Lower leg skin (tissue), 3 donors: ENCODE measurements at regions not wholly inside any gene's neighbourhood (a gene's known extent, or its start where the extent isn't known, plus 50 kb on each side); places are given as distances from the start of the nearest gene placed in this dataset.
"Not testable (repeated sequence)": the region's sequence is repeated elsewhere in the genome, so short reads cannot be mapped to it uniquely, and the experiment has no call there.

Experiments
- POLR2A ChIP-seq, 2 donors: fragments of 450-650 bp; IDR thresholded peaks; one replicate each; pipeline ENCODE4 v1.6.1; 2016 to 2017; ENCODE audit warnings: antibody characterized with exemption in 2 of 2, mild to moderate bottlenecking in 1 of 2, moderate library complexity in 1 of 2
- TF ChIP-seq, protein P1 (sequence below), 3 donors: fragments of 450-650 bp; IDR thresholded peaks; one replicate each; pipeline ENCODE4 v1.5.1; 2016; ENCODE audit warnings: antibody characterized with exemption in 3 of 3, mild to moderate bottlenecking in 3 of 3, moderate library complexity in 2 of 3

DNA sequence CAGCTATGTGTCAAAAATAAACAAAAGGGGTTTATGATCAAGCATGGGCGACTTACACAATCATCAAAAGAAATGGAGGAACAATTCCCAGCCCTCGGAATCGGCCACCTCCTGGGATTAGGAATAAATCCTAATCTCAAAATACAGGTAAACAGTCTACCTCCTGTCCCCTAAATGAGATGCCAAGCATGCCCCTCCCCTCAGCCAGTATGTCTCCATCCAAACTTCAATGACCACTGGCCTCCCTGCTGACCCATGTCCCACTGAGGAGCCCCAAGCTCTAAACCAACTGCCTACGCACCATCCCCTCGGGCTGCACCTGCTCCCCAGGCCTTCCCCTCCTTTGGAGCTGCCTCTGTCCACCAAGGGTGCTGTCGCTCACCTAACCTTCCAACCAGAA is 1069.3 kb downstream of the RPIA start:
- TF ChIP-seq, protein P1, sequence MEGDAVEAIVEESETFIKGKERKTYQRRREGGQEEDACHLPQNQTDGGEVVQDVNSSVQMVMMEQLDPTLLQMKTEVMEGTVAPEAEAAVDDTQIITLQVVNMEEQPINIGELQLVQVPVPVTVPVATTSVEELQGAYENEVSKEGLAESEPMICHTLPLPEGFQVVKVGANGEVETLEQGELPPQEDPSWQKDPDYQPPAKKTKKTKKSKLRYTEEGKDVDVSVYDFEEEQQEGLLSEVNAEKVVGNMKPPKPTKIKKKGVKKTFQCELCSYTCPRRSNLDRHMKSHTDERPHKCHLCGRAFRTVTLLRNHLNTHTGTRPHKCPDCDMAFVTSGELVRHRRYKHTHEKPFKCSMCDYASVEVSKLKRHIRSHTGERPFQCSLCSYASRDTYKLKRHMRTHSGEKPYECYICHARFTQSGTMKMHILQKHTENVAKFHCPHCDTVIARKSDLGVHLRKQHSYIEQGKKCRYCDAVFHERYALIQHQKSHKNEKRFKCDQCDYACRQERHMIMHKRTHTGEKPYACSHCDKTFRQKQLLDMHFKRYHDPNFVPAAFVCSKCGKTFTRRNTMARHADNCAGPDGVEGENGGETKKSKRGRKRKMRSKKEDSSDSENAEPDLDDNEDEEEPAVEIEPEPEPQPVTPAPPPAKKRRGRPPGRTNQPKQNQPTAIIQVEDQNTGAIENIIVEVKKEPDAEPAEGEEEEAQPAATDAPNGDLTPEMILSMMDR (IDR thresholded peaks at IDR 0.05): not testable (repeated sequence)
- not testable (repeated sequence) for TF ChIP-seq POLR2A (IDR thresholded peaks at IDR 0.05)
